Heart left ventricle (tissue), 16 donors: ENCODE measurements at regions not wholly inside any gene's neighbourhood (a gene's known extent, or its start where the extent isn't known, plus 50 kb on each side); places are given as distances from the start of the nearest gene placed in this dataset.
"Not testable (repeated sequence)": the region's sequence is repeated elsewhere in the genome, so short reads cannot be mapped to it uniquely, and the experiment has no call there.

ENCODE experiments used
- ATAC-seq, 4 donors: fragments of 200-7000 bp; cut with Tn5 transposase; one replicate each; pipeline ENCODE4 v1.9.1; 2020 to 2022; ENCODE audit warnings: moderate library complexity in 4 of 4, mild to moderate bottlenecking in 3 of 4, moderate number of reproducible peaks in 1 of 4
- DNase-seq, 5 donors: peaks; one replicate each; pipeline ENCODE4 v3.0.0-alpha.2; 2020
- H3K27ac ChIP-seq, 12 donors: fragments of 200-600 bp; sonication (generic) in 4 of 12; one replicate each; pipeline versions ENCODE4 v1.5.0 to v1.8.0; 2016 to 2022; ENCODE audit warnings: mild to moderate bottlenecking in 2 of 12
- H3K27me3 ChIP-seq, 9 donors: fragments of 200-600 bp; sonication (generic) in 2 of 9; one replicate each; pipeline versions ENCODE4 v1.5.1 to v1.8.0; 2016 to 2022; ENCODE audit warnings: mild to moderate bottlenecking in 3 of 9
- H3K36me3 ChIP-seq, 9 donors: fragments of 200-600 bp; sonication (generic) in 2 of 9; one replicate each; pipeline versions ENCODE4 v1.5.0 to v1.8.0; 2018 to 2022; ENCODE audit warnings: mild to moderate bottlenecking in 2 of 9
- H3K4me1 ChIP-seq, 12 donors: fragments of 200-600 bp; sonication (generic) in 4 of 12; one replicate each; pipeline versions ENCODE4 v1.5.0 to v1.8.0; 2016 to 2022; ENCODE audit warnings: mild to moderate bottlenecking in 3 of 12
- H3K4me3 ChIP-seq, 12 donors: fragments of 200-600 bp; sonication (generic) in 4 of 12; one replicate each; pipeline versions ENCODE4 v1.5.0 to v1.8.0; 2017 to 2022; ENCODE audit warnings: mild to moderate bottlenecking in 9 of 12, moderate library complexity in 4 of 12
- H3K9me3 ChIP-seq, 12 donors: fragments of 200-600 bp; sonication (generic) in 4 of 12; one replicate each; pipeline versions ENCODE4 v1.5.0 to v1.8.0; 2016 to 2022; ENCODE audit warnings: mild to moderate bottlenecking in 1 of 12
- POLR2A ChIP-seq, 2 donors: fragments of 450-650 bp; IDR thresholded peaks; one replicate each; pipeline ENCODE4 v1.6.1; 2017; ENCODE audit warnings: antibody characterized with exemption in 2 of 2, mild to moderate bottlenecking in 2 of 2, moderate library complexity in 2 of 2
- WGBS, 4 donors: extraction: QIAGEN DNeasy Blood & Tissue Kit in 2 of 4; methylation state at CpG; one replicate each; pipeline versions ENCODE4 v1.1.5 to v1.1.7; 2013 to 2018; 5-methylcytosine and 5-hydroxymethylcytosine counted together
- intact Hi-C, 10 donors: fragments of 100-400 bp; cut with DNase I; formaldehyde crosslinking; loops; one replicate each; pipeline versions ENCODE4 v1.11.1 to v1.14.2; 2022
- TF ChIP-seq, protein P1 (sequence below), 12 donors: fragments of 200-600 bp; sonication (generic) in 4 of 12; IDR thresholded peaks; one replicate each; pipeline versions ENCODE4 v1.5.0 to v1.8.0; 2018 to 2022; ENCODE audit warnings: antibody characterized with exemption in 12 of 12, mild to moderate bottlenecking in 5 of 12
- donor health status: ischemic (EF 13 %, LVEDD 7.1; RV severe dilation, severe dysfunction).
- donor health status: healthy with polysubstance abuse.
- donor health status: DM: no; HTN: yes; CAD: no.
- donor health status: DM: no; HTN: no; CAD: no.
- donor health status: ischemic (EF 25% LVEDD 6.9; RV normal size, moderate dysfunction).
- donor health status: ischemic (EF 25% LVEDD 5.7; RV mildly dilated, moderate dysfunction).
- donor health status: healthy.
- donor health status: DM: yes; HTN: yes; CAD: no.
- donor health status: ischemic (EF 35%, LVEDD 5.7; RV mildly dilated, moderate dysfunction).
- donor health status: nonischemic (EF 11% LVEDD 7.7; RV severe dilation, severe dysfunction).
- donor health status: DM: yes; HTN: yes; CAD: no.
- donor health status: PGD.
- donor health status: ischemic (EF 29% LVEDD 5.4; RV normal size, mild dysfunction).
- donor health status: nonischemic (EF 23%, LVEDD 6.1; RV moderate dilation, normal function).

DNA sequence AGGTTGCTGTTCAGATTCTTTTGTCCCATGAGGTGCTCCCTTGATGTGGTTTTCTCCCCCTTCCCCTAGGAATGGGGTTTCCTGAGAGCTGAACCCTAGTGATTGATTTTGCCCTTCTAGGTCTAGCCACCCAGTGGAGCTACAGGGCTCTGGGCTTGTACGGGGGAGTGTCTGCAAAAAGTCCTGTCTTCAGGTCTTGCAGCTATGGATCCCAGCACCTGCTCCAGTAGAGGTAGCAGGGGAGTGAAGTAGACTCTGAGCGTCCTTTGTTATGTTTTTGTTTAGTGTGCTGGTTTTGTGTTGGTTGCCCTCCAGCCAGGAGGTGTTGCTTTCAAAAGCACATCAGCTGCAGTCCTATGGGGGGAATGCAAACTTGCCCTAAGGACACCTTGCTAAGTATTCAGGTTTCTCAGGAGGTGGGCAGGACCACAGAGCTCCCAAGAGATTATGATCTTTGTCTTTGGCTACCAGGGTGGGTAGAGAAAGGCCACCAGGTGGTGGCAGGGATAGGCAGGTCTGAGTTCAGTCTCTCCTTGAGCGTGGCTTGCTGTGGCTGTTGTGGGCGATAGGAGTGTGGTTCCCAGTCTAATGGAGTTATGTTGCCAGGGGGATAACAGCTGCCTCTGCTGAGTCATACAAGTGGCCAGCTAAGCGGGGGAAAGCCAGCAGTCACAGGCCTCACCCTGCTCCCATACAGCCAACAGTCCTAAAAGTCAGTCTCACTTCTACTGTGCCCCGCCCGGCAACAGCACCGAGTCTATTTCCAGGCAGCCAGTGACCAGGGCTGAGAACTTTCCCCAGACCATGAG lies 92.4 kb upstream of the JCAD start:
- intact Hi-C loops, result no loop called here
- Histone ChIP-seq H3K4me3 (no peak overlapping the region), H3K9me3 (peaks cover 0 to 3% (median 0%) of the 10 kb centered on the region in 12 donors), H3K4me1 (peaks cover 0 to 5% (median 0%) of the 10 kb centered on the region in 12 donors), H3K27ac (no peak overlapping the region), H3K27me3 (no peaks in the 10 kb centered on the region), H3K36me3 (no peaks in the 10 kb centered on the region)
- ATAC-seq (peak; percentile 59 to 91 (median 82)), DNase-seq (peak; percentile 15 to 61 (median 49))
- WGBS, 4 donors, result 68 to 73% (median 72%) methylated on average over 8 of the region's 8 CpGs
- TF ChIP-seq, protein P1, sequence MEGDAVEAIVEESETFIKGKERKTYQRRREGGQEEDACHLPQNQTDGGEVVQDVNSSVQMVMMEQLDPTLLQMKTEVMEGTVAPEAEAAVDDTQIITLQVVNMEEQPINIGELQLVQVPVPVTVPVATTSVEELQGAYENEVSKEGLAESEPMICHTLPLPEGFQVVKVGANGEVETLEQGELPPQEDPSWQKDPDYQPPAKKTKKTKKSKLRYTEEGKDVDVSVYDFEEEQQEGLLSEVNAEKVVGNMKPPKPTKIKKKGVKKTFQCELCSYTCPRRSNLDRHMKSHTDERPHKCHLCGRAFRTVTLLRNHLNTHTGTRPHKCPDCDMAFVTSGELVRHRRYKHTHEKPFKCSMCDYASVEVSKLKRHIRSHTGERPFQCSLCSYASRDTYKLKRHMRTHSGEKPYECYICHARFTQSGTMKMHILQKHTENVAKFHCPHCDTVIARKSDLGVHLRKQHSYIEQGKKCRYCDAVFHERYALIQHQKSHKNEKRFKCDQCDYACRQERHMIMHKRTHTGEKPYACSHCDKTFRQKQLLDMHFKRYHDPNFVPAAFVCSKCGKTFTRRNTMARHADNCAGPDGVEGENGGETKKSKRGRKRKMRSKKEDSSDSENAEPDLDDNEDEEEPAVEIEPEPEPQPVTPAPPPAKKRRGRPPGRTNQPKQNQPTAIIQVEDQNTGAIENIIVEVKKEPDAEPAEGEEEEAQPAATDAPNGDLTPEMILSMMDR (IDR thresholded peaks at IDR 0.05), result no peak
- TF ChIP-seq POLR2A (IDR thresholded peaks at IDR 0.05), result no peak

DNA sequence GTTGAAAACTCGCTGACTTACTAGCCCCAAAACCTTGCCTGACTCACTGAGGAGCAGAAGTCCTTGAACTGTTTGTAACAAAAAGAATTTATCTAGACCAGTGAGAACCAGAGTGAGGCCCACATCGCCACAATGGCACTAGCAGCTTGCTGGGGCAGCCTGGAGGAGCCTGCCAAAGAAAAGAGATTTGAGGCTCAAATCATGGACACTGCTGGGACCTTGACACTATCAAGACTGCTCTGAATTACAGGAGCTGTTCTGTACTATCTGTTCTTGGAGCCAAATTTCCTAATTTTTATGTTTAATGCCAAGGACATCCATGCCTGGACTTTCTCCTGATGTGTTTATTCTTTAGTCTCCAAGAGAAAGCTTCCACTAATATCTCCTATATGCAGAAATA lies 82.0 kb upstream of the JCAD start:
- no peak for ATAC-seq
- intact Hi-C loops, result no loop called here
- H3K4me3 ChIP-seq, result no peak overlapping the region
- no peaks in the 10 kb centered on the region for H3K36me3 ChIP-seq
- 63 to 88% (median 76%) methylated on average over 2 of the region's 2 CpGs for WGBS, 4 donors
- DNase-seq, result no peak
- H3K4me1 ChIP-seq, result no peaks in the 10 kb centered on the region
- H3K9me3 ChIP-seq, result peaks cover 0 to 8% (median 0%) of the 10 kb centered on the region in 12 donors
- TF ChIP-seq POLR2A (IDR thresholded peaks at IDR 0.05), result no peak
- TF ChIP-seq, protein P1 (IDR thresholded peaks at IDR 0.05), result no peak
- peak overlapping the region in 1 of 12 donors; percentile 31 for H3K27ac ChIP-seq
- H3K27me3 ChIP-seq, result no peaks in the 10 kb centered on the region

DNA sequence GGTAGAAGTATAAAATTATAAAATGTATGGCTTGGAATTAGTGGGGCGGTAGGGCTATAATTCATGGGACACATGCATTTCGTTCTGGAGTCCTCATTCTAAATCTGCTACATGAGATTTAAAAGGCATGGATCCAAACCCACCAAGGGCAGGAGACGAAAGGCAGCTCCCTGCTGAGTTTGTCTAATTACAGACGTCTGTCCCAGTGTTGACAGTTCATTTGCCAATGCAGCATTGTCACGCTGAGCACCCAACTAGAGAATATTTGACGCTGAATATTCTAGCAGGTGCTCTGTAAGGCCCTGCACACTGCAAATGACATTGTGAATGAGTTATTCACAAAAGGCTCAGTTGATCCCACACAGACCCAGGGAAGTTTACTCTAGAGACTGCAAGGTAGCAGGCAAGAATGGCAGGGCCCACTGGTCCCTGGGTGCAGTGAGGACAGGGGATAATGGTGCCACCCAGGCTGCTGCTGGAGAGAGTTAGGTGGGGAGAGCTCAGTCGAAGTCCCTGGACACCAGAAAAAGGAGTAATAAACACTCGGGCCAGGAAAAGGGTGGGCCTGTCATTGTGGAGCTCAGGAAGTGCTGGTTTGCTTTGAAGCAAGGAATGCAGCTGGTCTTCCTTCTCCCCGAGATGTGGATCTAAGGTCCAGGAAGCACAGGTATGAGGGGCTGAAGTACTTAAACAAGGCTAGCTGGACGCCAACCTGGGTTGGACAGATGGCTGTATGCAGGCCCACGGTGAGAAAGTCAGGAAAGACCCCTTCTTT lies 75.0 kb upstream of the JCAD start:
- no peaks in the 10 kb centered on the region for H3K9me3 ChIP-seq
- H3K4me1 ChIP-seq, result peaks cover 0 to 13% (median 0%) of the 10 kb centered on the region in 12 donors
- DNase-seq (no peak), ATAC-seq (peak in 3 of 4 donors; percentile 14 to 69 (median 29))
- no peaks in the 10 kb centered on the region for H3K36me3 ChIP-seq
- H3K4me3 ChIP-seq, result no peak overlapping the region
- TF ChIP-seq, protein P1 (IDR thresholded peaks at IDR 0.05), result no peak
- no peak for TF ChIP-seq POLR2A (IDR thresholded peaks at IDR 0.05)
- intact Hi-C loops, result no loop called here
- H3K27me3 ChIP-seq, result no peaks in the 10 kb centered on the region
- WGBS, 4 donors, result 58 to 63% (median 60%) methylated on average over 11 of the region's 11 CpGs
- H3K27ac ChIP-seq, result peak overlapping the region in 1 of 12 donors; percentile 34

DNA sequence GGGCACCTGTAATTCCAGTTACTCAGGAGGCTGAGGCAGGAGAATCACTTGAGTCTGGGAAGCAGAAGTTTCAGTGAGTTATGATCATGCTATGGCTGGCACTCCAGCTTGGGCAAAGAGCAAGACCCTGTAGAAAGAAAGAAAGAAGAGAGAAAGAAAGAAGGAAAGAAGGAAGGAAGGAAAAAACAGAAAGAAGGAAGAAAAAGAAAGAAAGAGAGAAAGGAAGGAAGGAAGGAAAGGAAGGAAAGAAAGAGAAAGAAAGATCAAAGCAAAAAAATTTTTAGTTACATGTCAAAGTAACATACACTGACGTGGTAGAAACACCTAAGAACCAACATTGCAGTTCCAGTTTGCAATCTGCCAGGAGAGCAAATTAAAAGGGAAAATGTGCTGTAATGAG lies 73.8 kb upstream of the JCAD start:
- no peak overlapping the region for H3K4me3 ChIP-seq
- intact Hi-C loops, result no loop called here
- H3K27me3 ChIP-seq, result no peaks in the 10 kb centered on the region
- no peaks in the 10 kb centered on the region for H3K36me3 ChIP-seq
- no peaks in the 10 kb centered on the region for H3K9me3 ChIP-seq
- TF ChIP-seq, protein P1 (IDR thresholded peaks at IDR 0.05), result no peak
- TF ChIP-seq POLR2A (IDR thresholded peaks at IDR 0.05), result no peak
- ATAC-seq (no peak), DNase-seq (no peak)
- H3K4me1 ChIP-seq, result peaks cover 0 to 13% (median 0%) of the 10 kb centered on the region in 12 donors
- no peak overlapping the region for H3K27ac ChIP-seq
- WGBS, 4 donors, result 93 to 96% (median 95%) methylated on average over 1 of the region's 1 CpG

DNA sequence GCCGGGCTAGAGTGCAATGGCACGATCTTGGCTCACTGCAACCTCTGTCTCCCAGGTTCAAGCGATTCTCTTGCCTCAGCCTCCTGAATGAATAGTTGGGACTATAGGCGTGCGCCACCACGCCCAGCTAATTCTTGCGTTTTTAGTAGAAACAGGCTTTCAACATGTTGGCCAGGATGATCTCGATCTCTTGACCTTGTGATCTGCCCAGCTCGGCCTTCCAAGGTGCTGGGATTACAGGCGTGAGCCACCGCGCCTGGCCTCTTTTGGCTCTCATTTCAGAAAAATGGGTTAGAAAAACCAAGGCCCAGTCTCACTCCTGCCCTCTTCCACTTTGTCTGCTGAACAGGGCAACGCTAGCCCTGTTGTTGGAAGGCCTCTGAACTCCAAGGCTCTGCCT lies 72.0 kb upstream of the JCAD start:
- peaks cover 0 to 13% (median 0%) of the 10 kb centered on the region in 12 donors for H3K4me1 ChIP-seq
- ATAC-seq, H3K36me3 ChIP-seq, H3K27ac ChIP-seq, H3K9me3 ChIP-seq, intact Hi-C loops, H3K4me3 ChIP-seq, DNase-seq, H3K27me3 ChIP-seq: not testable (repeated sequence)
- 91 to 97% (median 96%) methylated on average over 13 of the region's 13 CpGs for WGBS, 4 donors

DNA sequence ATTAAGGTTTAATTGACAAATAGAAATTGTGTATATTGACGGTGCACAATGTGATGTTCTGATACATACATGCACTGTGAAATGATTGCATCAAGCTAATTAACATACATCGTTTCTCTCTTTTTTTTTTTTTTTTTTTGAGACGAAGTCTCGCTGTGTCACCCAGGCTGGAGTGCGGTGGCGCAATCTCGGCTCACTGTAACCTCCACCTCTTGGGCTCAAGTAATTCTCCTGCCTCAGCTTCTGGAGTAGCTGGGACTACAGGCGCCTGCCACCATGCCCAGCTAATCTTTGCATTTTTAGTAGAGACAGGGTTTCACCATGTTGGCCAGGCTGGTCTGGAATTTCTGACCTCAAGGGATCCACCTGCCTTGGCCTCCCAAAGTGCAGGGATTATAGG lies 69.9 kb upstream of the JCAD start:
- H3K36me3 ChIP-seq, H3K9me3 ChIP-seq, DNase-seq, H3K4me1 ChIP-seq, intact Hi-C loops, H3K4me3 ChIP-seq, H3K27me3 ChIP-seq, H3K27ac ChIP-seq, ATAC-seq: not testable (repeated sequence)
- 91 to 94% (median 92%) methylated on average over 8 of the region's 8 CpGs for WGBS, 4 donors
